ENCODE measurements at regions not wholly inside any gene's neighbourhood (a gene's known extent, or its start where the extent isn't known, plus 50 kb on each side); places are given as distances from the start of the nearest gene placed in this dataset.

DNA sequence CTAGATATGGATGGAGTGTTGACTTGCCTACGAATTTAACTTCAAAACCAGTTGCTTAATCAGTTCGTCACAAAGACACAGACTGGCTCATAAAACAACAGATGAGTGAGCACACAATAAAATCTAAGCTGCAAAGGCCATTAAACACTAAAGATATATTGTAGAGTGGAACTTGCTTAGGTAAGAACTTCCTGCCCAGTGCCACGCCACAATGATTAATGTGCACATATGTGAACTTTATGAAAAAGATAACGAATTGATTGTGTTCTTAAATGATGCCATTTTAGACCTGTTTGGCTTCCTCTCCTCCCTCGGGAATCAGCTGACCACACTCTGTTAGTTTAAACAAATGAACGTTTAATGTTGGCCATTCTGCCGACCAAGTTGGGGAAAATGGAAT is 2031.3 kb upstream of the CELF4 start:
- TF ChIP-seq, protein P1, sequence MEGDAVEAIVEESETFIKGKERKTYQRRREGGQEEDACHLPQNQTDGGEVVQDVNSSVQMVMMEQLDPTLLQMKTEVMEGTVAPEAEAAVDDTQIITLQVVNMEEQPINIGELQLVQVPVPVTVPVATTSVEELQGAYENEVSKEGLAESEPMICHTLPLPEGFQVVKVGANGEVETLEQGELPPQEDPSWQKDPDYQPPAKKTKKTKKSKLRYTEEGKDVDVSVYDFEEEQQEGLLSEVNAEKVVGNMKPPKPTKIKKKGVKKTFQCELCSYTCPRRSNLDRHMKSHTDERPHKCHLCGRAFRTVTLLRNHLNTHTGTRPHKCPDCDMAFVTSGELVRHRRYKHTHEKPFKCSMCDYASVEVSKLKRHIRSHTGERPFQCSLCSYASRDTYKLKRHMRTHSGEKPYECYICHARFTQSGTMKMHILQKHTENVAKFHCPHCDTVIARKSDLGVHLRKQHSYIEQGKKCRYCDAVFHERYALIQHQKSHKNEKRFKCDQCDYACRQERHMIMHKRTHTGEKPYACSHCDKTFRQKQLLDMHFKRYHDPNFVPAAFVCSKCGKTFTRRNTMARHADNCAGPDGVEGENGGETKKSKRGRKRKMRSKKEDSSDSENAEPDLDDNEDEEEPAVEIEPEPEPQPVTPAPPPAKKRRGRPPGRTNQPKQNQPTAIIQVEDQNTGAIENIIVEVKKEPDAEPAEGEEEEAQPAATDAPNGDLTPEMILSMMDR (IDR thresholded peaks at IDR 0.05 in 8 of 11, conservative IDR thresholded peaks at IDR 0.05 in 3 of 11), result no peak
- TF ChIP-seq POLR2A (IDR thresholded peaks at IDR 0.05), result no peak
